SU-DHL-6 (cell line): ENCODE measurements at regions not wholly inside any gene's neighbourhood (a gene's known extent, or its start where the extent isn't known, plus 50 kb on each side); places are given as distances from the start of the nearest gene placed in this dataset.
"Not testable (repeated sequence)": the region's sequence is repeated elsewhere in the genome, so short reads cannot be mapped to it uniquely, and the experiment has no call there.

Source experiments
- H2AFZ ChIP-seq: fragments of 200-600 bp; sonication (generic); 2 replicates; pipeline ENCODE4 v1.6.1; 2014; ENCODE audit warnings: low read depth, mild to moderate bottlenecking, moderate library complexity, mixed read lengths, antibody characterized with exemption, low read length; ENCODE audit not compliant: severe bottlenecking
- H3F3A ChIP-seq: fragments of 200-600 bp; shearing (Covaris generic); 2 replicates; pipeline ENCODE4 v1.6.0; 2016; ENCODE audit warnings: antibody characterized with exemption, mild to moderate bottlenecking; ENCODE audit not compliant: insufficient read depth
- H3K27ac ChIP-seq: fragments of 200-600 bp; sonication (generic); 2 replicates; pipeline ENCODE4 v1.5.1; 2016; ENCODE audit warnings: low read depth, mild to moderate bottlenecking, low read length, moderate library complexity, mixed read lengths
- H3K27me3 ChIP-seq: fragments of 200-600 bp; sonication (generic), shearing (Covaris generic); 2 replicates; pipeline ENCODE4 v1.6.0; 2014; ENCODE audit warnings: mild to moderate bottlenecking, low read length
- H3K36me3 ChIP-seq: fragments of 200-600 bp; sonication (generic); 2 replicates; pipeline ENCODE4 v1.6.1; 2014; ENCODE audit warnings: mild to moderate bottlenecking, low read length, mixed read lengths
- H3K4me2 ChIP-seq: fragments of 300-600, 200-600 bp; shearing (Covaris generic), sonication (generic); 2 replicates; pipeline ENCODE4 v1.6.0; 2014; ENCODE audit warnings: low read length, low read depth, mild to moderate bottlenecking; ENCODE audit not compliant: poor library complexity, severe bottlenecking
- H3K4me3 ChIP-seq: fragments of 200-600 bp; sonication (generic); 2 replicates; pipeline ENCODE4 v1.5.1; 2014; ENCODE audit warnings: antibody characterized with exemption, low read length, mild to moderate bottlenecking, mixed read lengths; ENCODE audit not compliant: insufficient read depth, poor library complexity, severe bottlenecking
- H3K79me2 ChIP-seq: fragments of 200-600 bp; sonication (generic); 2 replicates; pipeline ENCODE4 v1.6.1; 2014; ENCODE audit warnings: mild to moderate bottlenecking, low read length, moderate library complexity; ENCODE audit not compliant: insufficient read depth
- H3K9ac ChIP-seq: fragments of 200-600 bp; sonication (generic); 2 replicates; pipeline ENCODE4 v1.7.0; 2014; ENCODE audit warnings: mild to moderate bottlenecking, low read length
- H3K9me2 ChIP-seq: fragments of 200-600 bp; sonication (generic); replicated peaks from 2 replicates; pipeline ENCODE4 v1.6.1; 2014; ENCODE audit warnings: low read length; ENCODE audit not compliant: insufficient read depth
- H3K9me3 ChIP-seq: fragments of 200-600 bp; sonication (generic); 2 replicates; pipeline ENCODE4 v1.6.1; 2014; ENCODE audit warnings: low read length, mixed read lengths; ENCODE audit not compliant: insufficient read depth
- H4K20me1 ChIP-seq: fragments of 200-600 bp; sonication (generic); 2 replicates; pipeline ENCODE4 v1.6.1; 2014; ENCODE audit warnings: low read depth, mild to moderate bottlenecking, antibody characterized with exemption, low read length, moderate library complexity, mixed read lengths
- EZH2phosphoT487 ChIP-seq: fragments of 200-600 bp; sonication (generic), shearing (Covaris generic); conservative IDR thresholded peaks from 2 replicates; pipeline ENCODE4 v1.6.1; 2018; ENCODE audit warnings: mild to moderate bottlenecking, antibody characterized with exemption, low read length, moderate library complexity, mixed read lengths
- TF ChIP-seq, protein P1 (sequence below): fragments of 200-600 bp; sonication (generic); IDR thresholded peaks from one replicate; pipeline ENCODE4 v1.5.1; 2017; ENCODE audit warnings: antibody characterized with exemption, mild to moderate bottlenecking, low read length, moderate library complexity; ENCODE audit not compliant: insufficient read depth, poor library complexity, severe bottlenecking

GRCh38 chr13:54077569-54077968 is 1049.0 kb downstream of the OLFM4 start:
- H3K27ac ChIP-seq, result no peak overlapping the region
- no peak for TF ChIP-seq EZH2phosphoT487
- H3K9me3 ChIP-seq, result no peaks in the 10 kb centered on the region
- no peaks in the 10 kb centered on the region for H3K36me3 ChIP-seq
- no peaks in the 10 kb centered on the region for H3K79me2 ChIP-seq
- no peaks in the 10 kb centered on the region for H3K9me2 ChIP-seq
- no peak overlapping the region for H3K4me3 ChIP-seq
- H4K20me1 ChIP-seq, result no peaks in the 10 kb centered on the region
- H3K9ac ChIP-seq, result no peak overlapping the region
- H2AFZ ChIP-seq, result no peak overlapping the region
- H3F3A ChIP-seq, result no peaks in the 10 kb centered on the region
- no peaks in the 10 kb centered on the region for H3K27me3 ChIP-seq
- no peak overlapping the region for H3K4me2 ChIP-seq

DNA sequence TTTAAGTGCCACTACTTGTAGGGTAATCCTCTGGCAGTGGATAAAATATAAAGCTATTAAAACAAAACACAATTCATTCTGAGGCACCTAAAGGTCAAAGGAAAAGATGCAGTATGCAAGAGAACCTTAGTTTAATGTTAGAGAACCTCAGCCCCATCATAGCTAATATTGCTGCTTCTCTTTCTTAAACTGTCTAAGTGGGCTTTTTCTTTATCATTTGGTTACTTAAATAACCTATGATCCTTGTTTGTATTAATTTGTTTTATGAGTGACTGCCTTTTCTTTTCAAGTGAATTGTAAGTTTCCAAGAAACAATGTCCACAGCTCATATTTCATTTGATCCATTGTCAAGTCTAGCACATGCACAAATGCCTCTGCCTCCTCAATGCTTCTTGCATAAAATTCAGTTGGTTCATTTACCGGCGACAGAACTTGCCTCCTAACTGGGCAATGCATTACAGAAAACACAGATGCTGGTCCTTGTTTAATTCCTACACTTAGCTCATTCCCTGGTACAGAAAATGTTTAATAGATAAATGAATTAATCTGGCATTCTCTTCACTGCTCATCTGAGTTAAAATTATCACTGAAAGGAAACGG is 1049.8 kb downstream of the OLFM4 start:
- Histone ChIP-seq H4K20me1 (no peaks in the 10 kb centered on the region), H3K9ac (no peak overlapping the region), H3K9me3 (no peaks in the 10 kb centered on the region), H3K4me2 (no peak overlapping the region), H3K4me3 (no peak overlapping the region), H3K36me3 (no peaks in the 10 kb centered on the region), H3F3A (no peaks in the 10 kb centered on the region), H3K27me3 (no peaks in the 10 kb centered on the region), H2AFZ (no peak overlapping the region), H3K27ac (no peak overlapping the region), H3K79me2 (no peaks in the 10 kb centered on the region), H3K9me2 (no peaks in the 10 kb centered on the region)
- TF ChIP-seq, protein P1, sequence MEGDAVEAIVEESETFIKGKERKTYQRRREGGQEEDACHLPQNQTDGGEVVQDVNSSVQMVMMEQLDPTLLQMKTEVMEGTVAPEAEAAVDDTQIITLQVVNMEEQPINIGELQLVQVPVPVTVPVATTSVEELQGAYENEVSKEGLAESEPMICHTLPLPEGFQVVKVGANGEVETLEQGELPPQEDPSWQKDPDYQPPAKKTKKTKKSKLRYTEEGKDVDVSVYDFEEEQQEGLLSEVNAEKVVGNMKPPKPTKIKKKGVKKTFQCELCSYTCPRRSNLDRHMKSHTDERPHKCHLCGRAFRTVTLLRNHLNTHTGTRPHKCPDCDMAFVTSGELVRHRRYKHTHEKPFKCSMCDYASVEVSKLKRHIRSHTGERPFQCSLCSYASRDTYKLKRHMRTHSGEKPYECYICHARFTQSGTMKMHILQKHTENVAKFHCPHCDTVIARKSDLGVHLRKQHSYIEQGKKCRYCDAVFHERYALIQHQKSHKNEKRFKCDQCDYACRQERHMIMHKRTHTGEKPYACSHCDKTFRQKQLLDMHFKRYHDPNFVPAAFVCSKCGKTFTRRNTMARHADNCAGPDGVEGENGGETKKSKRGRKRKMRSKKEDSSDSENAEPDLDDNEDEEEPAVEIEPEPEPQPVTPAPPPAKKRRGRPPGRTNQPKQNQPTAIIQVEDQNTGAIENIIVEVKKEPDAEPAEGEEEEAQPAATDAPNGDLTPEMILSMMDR, result no peak
- no peak for TF ChIP-seq EZH2phosphoT487

DNA sequence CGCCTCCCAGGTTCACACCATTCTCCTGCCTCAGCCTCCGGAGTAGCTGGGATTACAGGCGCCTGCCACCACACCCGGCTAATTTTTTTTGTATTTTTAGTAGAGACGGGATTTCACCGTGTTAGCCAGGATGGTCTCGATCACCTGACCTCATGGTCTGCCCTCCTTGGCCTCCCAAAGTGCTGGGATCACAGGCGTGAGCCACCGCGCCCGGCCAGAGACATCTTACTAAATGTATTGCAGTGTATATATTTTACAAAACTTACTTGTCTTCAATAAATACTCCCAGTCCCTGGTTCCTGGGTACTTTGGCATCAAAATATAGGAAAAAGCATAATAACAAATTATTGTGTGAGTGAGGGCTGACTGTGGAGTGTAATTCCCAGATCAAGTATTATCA is 1053.7 kb downstream of the OLFM4 start:
- H3K9me3 ChIP-seq, H3K4me2 ChIP-seq, H3K9ac ChIP-seq, H3K27me3 ChIP-seq, H2AFZ ChIP-seq, H3F3A ChIP-seq, H3K9me2 ChIP-seq, H3K4me3 ChIP-seq, H3K27ac ChIP-seq, H3K79me2 ChIP-seq, H3K36me3 ChIP-seq, H4K20me1 ChIP-seq: not testable (repeated sequence)

DNA sequence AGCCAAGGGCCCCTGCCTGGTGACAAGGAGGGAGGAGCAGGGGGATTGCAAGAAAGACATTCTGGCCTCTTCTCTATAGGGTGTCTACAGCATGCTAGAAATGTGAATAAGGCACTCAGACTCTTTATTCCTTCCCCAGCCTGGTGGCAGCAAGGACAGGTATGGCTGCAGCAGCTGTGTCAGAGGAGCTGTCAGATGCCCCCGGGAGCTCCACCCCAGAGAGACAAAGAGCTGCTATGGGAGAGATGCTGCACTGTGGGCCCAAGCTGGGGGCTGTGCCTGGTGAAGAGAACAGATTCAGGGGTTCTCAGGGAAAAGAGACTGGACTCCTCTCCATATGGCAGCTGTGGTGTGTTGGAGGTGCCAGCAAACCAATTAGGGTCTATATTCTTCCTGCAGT is 1063.3 kb downstream of the OLFM4 start:
- no peaks in the 10 kb centered on the region for H3K27me3 ChIP-seq
- H2AFZ ChIP-seq, result no peak overlapping the region
- no peaks in the 10 kb centered on the region for H3K9me3 ChIP-seq
- no peak overlapping the region for H3K4me3 ChIP-seq
- no peak overlapping the region for H3K4me2 ChIP-seq
- H3K9me2 ChIP-seq, result no peaks in the 10 kb centered on the region
- H4K20me1 ChIP-seq, result no peaks in the 10 kb centered on the region
- H3K27ac ChIP-seq, result no peak overlapping the region
- H3K79me2 ChIP-seq, result no peaks in the 10 kb centered on the region
- no peak overlapping the region for H3K9ac ChIP-seq
- no peaks in the 10 kb centered on the region for H3K36me3 ChIP-seq
- no peaks in the 10 kb centered on the region for H3F3A ChIP-seq
- TF ChIP-seq, protein P1, result no peak
- TF ChIP-seq EZH2phosphoT487, result no peak
